ENCODE measurements at regions not wholly inside any gene's neighbourhood (a gene's known extent, or its start where the extent isn't known, plus 50 kb on each side); places are given as distances from the start of the nearest gene placed in this dataset.

- TF ChIP-seq CTCF (IDR thresholded peaks at IDR 0.05; ENCODE audit: borderline replicate concordance, insufficient read depth, low read depth, low read length), result no peak
- no peak overlapping the region for H3K4me3 ChIP-seq (ENCODE audit: low read depth, low read length)
These were observed 573.0 kb downstream of the GALR1 start for GRCh38 chr18:77822632-77823031.

- H3K4me3 ChIP-seq (ENCODE audit: low read depth, low read length), result no peak overlapping the region
- no peak for TF ChIP-seq CTCF (IDR thresholded peaks at IDR 0.05; ENCODE audit: borderline replicate concordance, insufficient read depth, low read depth, low read length)
These were observed 584.2 kb downstream of the GALR1 start for GRCh38 chr18:77833807-77834206.

- H3K4me3 ChIP-seq (ENCODE audit: low read depth, low read length), result no peak overlapping the region
- TF ChIP-seq CTCF (IDR thresholded peaks at IDR 0.05; ENCODE audit: borderline replicate concordance, insufficient read depth, low read depth, low read length), result no peak
These were observed 602.2 kb downstream of the GALR1 start for GRCh38 chr18:77851802-77852201.

- H3K4me3 ChIP-seq (ENCODE audit: low read depth, low read length), result no peak overlapping the region
- TF ChIP-seq CTCF (IDR thresholded peaks at IDR 0.05; ENCODE audit: borderline replicate concordance, insufficient read depth, low read depth, low read length), result no peak
These were observed 604.2 kb downstream of the GALR1 start for GRCh38 chr18:77853859-77854258.

- no peak overlapping the region for H3K4me3 ChIP-seq (ENCODE audit: low read depth, low read length)
- no peak for TF ChIP-seq CTCF (IDR thresholded peaks at IDR 0.05; ENCODE audit: borderline replicate concordance, insufficient read depth, low read depth, low read length)
These were observed 608.3 kb downstream of the GALR1 start for GRCh38 chr18:77857678-77858655.

GRCh38 chr18:77859634-77860033 is 610.0 kb downstream of the GALR1 start:
- no peak for TF ChIP-seq CTCF (IDR thresholded peaks at IDR 0.05; ENCODE audit: borderline replicate concordance, insufficient read depth, low read depth, low read length)
- no peak overlapping the region for H3K4me3 ChIP-seq (ENCODE audit: low read depth, low read length)
